Pulmonary artery endothelial cell (primary cell): ENCODE measurements at regions not wholly inside any gene's neighbourhood (a gene's known extent, or its start where the extent isn't known, plus 50 kb on each side); places are given as distances from the start of the nearest gene placed in this dataset.
"Not testable (repeated sequence)": the region's sequence is repeated elsewhere in the genome, so short reads cannot be mapped to it uniquely, and the experiment has no call there.

Source experiments
- DNase-seq: peaks from one replicate; pipeline ENCODE4 v3.0.0-alpha.2; 2011; ENCODE audit warnings: low read depth, low spot score

DNA sequence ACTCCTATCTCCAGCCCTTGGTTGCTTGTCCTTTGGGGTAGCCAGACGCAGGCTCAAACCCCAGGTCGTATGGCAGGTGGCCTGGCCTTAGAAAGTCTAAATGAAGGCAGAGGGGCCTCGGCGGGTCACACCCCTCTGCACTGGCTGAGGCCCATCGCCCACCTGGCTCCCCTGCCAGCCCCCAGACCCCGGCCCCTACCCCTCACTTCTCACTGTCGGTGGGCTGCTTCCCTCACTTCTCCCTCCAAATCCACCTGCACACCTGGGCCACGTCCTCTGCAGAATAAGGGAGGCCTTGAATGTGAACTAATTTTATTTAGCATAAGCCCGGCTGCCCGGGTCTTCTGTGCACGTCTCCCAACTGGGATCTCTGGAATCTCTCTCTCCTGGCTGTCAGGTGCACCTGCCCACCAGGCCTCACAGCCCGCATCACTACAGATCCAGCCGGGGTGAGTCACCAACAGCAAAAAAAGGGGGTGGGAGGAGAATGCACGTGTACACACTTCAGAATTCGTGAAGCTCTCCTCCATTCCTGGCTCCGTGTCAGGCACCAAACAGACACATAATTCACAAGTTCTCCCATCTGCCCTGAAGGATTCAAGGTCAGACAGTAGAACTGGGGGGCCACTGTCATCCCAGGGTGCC is 107.5 kb upstream of the SIM2 start:
- no peak for DNase-seq

DNA sequence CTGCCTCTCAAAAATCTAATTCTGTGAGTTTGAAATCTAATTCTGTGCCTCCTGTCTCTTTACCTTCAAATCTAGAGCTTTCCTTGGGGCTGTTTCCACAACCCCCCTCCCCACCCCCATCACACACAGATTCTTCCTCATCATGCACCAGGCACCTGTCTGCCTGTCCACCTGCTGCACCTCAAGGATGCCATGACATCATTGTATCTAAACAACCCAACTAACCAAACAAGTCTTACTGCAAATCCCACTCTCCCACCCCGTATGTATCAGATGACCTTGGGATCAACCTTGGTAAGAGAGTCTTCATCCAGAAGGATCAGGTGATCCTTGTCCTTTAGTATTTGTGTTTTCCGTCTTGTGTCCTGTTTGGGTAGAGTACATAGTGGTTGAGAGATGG is 102.7 kb upstream of the SIM2 start:
- no peak for DNase-seq

DNA sequence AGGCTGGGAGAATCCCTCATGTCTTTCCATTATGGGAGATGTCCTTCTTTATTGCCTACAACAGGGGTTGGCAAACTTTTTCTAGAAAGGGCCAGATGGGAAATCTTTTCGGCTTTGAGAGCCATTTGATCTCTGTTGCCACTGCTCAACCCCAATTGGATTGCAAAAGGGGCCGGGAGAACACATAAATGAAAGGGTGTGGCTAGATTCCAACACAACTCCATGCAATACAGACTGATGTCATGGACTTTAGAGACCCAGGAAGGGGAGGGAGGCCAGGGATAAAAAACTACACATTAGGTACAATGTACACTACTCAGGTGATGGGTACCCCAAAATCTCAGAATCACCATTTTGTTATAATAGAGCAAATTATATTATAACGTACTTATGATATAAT is 97.6 kb upstream of the SIM2 start:
- DNase-seq, result no peak

DNA sequence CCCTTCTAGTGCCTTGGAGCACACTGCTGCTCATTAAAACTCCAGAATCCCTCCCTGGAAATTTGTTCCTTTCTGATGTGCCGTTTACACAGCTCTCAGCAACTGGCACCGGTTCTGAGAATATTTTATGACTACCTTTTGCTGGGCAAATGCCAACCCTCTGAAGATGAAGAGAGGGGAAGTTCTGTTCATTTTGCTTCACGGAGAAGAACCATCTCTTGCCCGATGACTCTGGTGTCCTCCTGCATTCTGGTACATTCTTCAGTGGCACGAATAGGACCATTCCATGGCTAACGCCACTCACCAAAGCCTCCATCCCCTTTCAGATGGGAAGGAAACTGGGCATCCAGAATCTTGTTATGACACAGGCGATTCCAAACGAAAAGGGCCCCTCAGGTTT is 96.2 kb upstream of the SIM2 start:
- no peak for DNase-seq

DNA sequence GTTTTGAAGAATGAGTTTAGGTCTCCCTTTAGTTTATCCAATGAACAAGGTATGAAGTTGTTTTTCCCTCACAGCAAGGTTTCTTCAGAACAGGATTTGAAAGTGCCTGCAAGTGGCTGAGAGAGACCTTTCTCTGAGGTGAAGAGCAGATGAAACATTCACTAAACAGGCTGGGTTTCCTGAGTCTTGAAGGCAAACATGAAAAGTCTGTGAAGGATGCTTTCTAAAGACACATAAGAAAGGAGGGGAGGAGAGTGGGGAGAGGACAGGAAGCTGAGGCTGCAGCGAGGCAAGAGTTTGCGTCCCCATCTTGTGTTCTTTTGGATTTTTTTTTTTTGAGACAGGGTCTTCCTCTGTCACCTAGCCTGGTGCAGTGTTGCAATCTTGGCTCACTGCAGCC is 95.7 kb upstream of the SIM2 start:
- DNase-seq, result no peak

DNA sequence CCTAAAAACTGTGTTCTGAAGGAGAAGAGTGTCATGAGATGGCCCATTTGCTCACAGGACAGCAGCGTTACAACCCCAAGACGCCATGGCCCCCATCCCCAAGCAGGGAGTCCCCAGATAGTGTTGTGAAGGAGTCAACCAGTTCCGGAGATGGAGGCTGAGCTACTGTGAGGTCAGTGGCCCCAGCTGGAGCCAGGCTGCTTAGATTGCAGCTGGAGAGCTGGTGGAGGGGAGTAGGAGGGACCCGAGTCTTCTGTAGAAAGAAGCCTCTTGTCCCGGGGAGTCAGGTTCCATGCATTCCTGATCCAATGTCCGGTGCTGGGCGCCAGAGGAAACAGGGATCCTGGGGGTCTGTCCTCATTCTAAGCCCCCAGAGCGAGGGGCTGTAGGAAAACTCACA is 93.5 kb upstream of the SIM2 start:
- DNase-seq, result no peak

DNA sequence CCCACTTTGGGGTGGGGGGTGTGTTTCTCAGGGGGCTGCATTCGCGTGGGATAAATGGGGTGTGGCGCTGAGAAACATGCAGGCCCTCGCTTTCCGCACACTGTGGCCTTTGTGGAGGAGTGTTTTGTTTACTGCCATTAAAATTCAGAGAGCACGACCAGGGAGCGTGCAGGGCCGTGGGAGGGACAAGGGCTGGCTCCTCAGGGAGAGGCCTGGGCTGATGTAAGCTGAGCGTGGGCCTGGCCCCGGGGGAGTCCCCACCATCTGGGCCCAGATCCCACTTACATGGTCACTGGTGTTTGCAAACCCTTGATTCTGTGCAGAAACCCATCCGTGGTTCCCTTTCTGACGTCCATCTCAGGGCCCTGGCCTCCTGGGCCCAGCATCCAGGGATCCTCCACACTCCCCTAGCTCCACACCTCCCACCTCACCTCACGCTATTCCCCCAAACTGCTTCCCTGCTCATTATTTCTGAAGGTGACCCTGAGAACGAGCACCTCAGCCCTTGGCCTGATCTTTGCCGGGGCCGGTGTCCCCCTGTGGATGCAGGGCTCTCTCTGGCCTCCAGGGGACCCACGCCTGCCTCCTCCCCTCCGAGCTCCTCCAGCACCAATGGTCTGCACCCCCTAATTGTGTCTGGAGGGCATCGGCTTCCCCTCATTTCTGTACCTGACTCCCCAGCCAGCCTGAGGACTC is 92.5 kb upstream of the SIM2 start:
- DNase-seq, result no peak

DNA sequence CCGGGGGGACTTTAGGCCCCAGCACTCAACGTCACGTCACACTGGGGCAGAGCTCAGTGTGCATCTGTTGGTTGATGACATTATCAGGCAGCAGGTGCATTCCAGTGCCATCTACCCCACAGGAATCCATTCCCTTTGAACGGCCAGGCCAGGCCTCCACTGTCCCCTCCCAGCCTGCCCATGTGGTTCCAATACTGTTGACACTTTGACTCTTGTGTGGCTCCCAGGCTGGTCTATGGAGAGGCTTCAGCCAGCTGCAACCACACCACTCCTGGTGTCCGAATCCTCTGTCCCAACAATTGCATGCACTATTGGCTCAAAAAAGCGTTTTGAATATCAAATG is 92.0 kb upstream of the SIM2 start:
- no peak for DNase-seq

DNA sequence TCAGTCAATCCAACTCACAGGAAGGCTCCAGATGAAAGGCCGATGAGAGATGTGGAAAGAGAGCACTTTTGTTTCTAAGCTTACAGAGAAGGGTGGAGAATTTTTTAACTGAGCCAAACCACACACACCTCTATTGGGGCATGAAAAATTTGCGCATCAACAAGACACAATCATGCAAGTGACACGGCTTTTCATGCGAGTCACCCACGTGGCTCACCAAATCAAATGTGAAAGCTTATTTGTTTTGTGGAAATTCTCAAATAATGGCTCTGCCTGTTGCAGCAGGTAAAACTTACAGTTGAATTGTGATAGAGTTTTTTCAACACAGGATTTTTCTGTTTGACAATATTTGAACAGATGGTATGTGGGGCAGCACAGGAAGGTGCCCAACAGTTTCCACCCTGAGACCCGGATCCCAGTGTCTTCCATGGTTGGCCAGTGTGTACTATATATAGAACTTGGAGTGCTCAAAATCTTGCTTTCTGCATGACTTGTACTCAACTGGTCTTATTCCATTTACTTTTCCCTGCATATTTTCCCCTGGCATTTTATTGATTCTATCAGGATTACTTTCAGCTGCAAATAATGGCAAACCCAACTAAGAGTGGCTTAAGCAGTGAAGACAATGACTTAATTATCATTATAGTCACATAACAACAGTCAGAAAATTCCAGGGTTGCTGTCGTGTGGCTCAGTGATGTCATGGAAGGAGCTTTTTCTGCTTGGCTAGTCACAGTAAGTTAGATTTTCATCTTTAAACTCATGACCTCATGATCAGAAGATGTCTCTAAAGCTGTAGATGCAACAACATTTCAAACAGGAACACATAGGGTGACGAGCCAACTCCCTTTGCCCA is 90.6 kb upstream of the SIM2 start:
- no peak for DNase-seq

DNA sequence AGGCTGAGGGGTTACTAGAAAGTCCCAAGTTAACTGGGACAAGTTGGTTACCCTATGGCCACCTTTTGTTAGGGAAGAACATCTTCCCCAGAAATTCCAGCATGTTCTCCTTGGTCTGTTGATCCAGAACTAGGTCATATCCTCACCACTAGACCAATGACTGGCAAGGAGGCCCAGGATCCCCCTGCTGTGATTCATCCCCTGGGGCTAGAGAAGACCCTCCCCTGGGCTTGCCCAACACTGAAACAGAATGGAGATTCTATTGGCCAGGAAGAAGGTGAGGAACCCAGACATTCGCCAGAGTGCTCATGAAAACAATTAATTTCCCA is 90.1 kb upstream of the SIM2 start:
- DNase-seq, result no peak

DNA sequence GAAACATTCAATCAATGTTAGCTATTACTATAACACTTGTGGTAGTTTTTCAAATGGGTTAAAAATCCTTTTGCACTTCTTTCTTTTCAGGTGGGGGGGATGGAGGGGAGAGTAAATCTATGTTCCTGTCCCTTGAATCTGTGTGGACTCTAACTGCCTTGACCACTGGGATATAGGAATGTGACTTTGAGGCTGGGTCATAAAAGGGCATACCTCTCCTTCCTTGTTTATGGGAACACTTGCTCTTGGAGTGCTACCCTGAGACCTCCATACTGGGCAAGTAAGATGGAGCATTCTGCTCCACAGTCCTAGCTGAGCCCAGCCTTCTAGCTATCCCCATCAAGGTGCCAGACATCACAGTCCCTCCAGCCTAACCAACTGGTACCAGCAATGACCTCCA is 89.3 kb upstream of the SIM2 start:
- no peak for DNase-seq

DNA sequence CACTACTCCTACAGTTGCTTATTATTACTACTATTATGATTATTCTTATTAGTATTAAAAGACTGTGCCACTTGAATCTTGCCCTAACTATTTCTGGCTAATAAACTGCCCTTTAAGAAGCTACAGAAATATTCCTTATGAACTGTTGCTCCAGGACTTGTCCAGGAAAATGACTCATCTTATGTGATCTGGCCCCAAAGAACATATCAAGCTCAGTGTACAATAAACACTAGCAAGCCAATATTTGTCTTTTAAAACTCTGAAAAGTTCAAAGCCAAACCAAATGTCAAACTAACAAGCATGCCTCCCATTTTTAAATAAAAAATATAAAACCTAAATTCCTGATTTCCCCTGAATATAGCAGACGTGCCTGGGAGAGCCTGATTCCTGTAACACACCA is 88.7 kb upstream of the SIM2 start:
- peak; percentile 22 for DNase-seq

DNA sequence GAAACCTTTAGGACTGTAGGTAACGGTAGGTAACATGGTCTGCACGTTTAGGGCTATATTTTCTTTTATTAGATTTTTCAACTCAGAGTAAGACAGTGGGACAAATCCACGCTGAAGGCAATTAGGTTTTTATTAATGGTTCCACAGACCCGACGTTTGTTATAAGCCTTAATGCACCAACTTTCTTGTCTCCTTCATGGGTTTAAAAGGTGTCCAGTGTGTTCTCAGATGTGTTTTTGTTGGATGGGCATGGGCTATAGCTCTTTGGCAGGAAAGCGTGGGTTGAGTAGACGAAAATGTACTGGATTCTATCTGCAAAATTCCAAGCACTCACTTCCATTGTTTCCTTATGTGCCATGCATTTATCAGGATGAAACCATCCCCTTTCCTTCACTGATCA is 88.0 kb upstream of the SIM2 start:
- no peak for DNase-seq

DNA sequence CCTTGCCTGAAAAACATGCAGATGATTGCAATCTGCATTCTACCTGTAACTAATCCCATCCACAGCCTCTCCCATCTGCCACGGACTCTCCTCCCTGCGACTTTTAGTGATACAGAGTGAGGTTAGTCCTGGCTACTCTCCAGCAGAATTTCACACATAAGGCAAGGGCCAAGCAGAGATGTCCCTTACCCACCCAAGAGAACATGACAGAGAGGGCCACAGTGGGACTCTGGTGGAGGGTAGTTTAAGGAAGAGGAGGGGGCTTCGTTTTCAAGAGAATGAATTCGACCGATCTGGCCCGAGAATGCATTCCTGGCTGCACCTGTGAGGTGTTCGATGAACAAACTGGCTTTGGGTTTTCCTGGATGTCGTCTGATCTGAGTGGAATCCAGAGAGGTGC is 87.5 kb upstream of the SIM2 start:
- DNase-seq, result no peak

DNA sequence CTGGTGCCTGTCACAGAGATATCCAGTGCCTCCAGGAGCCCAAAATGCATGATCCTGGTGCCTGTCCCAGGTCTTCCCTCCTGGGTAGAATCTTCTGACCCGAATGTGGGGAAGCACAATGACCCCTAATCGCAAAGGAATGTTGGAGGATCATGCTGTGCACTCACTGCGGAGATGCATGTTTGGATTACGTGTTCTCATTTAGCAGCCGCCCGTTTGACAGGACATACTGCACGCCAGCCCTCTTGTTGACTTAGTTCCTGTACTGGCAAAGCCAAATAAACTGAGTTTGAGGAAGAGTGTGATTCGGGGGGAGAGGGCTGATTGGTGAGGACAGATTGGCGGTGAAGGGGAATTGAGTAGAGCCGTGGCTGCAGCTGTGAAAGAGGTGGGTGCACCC is 85.9 kb upstream of the SIM2 start:
- DNase-seq, result no peak

DNA sequence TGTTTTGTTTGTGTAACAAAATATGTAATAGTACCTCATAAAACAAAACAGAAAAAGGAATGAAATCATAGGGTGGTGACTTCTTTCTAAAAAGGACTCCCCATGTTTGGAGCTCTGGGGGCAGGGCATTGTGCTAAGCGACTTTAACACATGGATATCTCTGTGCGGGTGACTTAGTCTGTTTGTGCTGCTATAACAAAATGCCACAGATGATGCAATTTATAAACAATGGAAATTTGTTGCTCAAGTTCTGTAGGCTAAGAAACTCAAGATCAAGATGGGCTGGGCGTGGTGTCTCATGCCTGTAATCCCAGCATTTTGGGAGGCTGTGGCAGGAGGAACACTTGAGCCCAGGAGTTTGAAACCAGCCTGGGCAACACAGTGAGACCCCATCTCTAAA is 85.4 kb upstream of the SIM2 start:
- no peak for DNase-seq

DNA sequence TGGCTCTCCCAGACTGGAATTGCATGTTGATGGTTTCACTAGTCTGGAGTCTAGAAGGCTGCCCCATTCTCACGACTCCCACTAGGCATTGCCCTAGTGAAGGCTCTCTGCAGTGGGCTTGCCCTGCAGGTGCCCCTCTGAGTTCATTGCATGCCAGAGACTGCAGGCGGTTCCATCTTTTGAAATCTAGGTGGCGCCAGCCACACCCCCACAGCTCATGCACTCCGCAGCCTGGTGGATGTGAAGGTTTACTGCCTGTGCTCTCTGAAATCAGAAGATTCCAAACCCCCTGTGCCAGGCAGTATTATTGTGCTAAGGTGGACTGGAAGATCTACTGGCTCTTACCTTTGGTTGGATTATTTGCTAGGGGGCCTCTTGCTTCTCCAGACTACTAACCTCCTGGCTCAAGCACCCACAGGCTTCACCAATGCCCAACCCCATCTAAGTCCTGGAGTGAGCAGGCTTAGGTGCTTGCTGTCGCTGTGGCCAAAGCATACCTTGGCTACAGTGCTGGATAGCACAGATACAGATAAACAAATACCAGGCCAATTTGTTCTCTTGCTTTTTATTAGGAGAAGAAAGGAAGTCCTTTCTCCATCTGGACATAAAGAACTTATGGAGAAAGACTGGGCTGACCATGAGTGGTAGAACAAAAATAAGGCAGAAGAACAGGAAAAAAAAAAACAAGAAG is 83.5 kb upstream of the SIM2 start:
- DNase-seq, result no peak

DNA sequence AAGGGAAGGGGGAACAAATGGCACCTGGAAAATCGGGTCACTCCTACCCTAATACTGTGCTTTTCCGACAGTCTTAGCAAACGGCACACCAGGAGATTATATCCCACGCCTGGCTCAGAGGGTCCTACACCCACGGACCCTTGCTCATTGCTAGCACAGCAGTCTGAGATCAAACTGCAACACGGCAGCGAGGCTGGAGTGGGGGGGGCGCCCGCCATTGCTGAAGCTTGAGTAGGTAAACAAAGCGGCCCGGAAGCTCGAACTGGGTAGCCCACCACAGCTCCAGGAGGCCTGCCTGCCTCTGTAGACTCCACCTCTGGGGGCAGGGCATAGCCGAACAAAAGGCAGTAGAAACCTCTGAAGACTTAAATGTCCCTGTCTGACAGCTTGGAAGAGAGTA is 82.1 kb upstream of the SIM2 start:
- not testable (repeated sequence) for DNase-seq

DNA sequence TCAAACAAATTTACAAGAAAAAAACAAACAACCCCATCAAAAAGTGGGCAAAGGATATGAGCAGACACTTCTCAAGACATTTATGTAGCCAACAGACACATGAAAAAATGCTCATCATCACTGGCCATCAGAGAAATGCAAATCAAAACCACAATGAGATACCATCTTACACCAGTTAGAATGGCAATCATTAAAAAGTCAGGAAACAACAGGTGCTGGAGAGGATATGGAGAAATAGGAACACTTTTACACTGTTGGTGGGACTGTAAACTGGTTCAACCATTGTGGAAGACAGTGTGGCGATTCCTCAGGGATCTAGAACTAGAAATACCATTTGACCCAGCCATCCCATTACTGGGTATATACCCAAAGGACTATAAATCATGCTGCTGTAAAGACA is 77.1 kb upstream of the SIM2 start:
- not testable (repeated sequence) for DNase-seq

DNA sequence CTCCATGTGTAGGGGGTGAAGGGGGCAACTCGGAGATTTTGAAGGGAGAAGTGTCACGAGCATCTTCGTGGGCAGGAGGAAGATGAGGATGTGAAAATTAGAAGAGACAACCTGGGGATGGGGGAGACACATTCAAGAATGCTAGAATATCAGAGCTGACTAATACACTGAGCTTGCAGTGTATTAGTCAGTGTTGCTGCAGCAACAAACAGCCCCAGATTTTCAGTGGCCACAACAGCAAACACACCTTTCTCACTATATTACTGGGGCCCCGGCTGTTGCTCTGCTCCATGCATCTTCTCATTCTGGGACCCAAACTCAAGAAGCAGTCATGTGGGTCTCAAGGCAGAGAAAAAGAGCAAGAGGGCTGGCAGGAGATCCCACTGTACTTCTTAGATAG is 74.8 kb upstream of the SIM2 start:
- DNase-seq, result no peak

DNA sequence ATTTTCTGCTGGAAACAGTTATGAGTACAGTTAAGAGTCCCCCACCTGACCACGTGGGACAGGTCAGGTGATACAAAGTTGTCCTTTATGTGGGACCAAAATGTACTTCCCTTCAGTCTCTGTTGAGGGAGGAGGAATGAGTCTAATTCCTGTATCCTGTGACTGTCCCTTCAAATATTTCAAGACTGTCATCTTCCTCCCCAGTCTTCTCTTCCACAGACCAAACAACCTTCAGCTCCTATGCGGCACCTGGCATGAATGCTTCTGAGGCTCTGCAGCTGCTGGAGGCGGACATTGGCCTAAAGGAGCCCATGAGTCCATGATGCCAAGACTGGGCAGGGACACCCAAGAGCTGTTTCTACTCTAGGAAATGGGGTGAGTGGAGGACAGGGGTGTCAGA is 72.1 kb upstream of the SIM2 start:
- DNase-seq, result no peak

DNA sequence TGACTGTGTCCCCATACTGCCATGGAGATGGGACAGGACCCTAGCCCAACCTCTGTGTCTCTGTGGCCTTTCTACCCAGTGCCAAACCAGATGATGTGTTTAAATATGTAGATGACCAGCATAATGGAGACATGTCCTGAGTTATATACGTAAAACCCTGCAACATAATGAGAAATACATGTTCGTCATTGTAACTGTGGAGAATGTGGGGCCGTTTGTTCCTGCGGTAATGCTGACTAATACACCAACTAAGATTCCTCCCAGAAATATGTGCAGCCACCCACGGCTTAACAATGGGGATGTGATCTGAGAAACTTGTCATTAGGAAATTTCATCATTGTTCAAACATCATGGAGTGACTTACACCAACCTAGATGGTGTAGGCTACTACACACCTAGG is 71.7 kb upstream of the SIM2 start:
- DNase-seq, result no peak
